Dedifferentiated amniotic fluid mesenchymal stem cell (primary cell): ENCODE measurements at regions not wholly inside any gene's neighbourhood (a gene's known extent, or its start where the extent isn't known, plus 50 kb on each side); places are given as distances from the start of the nearest gene placed in this dataset.
"Not testable (repeated sequence)": the region's sequence is repeated elsewhere in the genome, so short reads cannot be mapped to it uniquely, and the experiment has no call there.

Source experiments
- DNase-seq: peaks from one replicate; pipeline ENCODE4 v3.0.0-alpha.2; 2016; ENCODE audit errors: extremely low spot score

DNA sequence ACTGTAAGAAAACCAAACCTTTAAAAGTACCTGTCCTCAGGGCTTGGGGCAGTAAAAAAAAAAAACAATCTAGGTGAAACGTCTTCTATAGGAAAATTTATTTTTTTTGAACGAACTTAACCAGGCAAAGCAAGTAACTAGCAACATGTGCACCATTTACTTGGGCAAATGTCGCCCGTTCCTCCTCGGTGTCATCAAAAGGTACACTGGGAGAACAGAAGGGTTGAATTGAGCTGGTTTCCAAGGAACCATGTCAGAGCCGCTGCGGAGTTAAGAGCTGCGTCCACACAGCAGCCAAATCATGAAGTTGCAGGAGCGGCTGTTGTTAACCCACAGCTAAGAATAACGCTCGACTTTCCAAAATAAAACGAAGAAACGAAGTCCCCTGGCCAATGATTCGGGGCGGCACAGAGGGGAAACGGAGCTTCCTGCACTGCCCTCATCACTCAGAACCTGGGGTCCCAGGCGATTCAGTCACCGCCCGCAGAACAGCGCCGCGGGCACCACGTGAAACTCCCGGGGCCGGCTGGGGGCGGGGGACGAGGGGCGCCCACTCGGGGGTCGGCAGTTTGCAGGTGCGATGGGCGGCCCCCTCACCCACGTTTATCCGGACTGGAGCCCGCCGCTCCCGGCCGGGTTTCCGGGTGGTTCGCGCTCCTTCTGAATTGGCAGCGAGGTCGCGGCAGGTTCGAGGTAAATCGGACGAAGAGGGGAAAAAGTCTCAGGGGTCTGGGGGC, 53.6 kb upstream of the PLGLB1 start:
- peak; percentile 11 for DNase-seq

DNA sequence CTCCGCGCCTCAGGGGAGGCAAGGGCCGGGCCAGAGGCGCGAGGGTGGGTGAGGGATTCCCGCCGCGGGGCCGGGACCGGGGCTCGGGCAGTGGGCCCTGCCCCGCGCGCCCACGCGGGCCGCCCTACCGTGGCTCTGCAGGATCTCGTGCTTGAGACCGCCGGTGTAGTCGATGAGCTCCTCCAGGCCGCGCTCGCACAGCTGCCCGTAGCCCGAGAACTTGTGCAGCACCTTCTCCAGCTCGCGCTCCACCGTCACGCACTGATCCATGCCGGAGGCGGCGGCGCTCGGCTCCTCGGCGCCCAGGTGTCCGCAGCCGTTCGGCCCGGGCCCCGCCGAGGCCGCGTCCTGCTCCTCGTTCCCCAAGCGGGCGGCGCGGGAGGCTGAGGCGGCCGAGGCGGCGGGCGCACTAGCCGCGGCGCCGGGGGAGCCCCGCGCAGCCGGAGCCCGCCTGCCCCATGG, 54.2 kb upstream of the PLGLB1 start:
- peak; percentile 30 for DNase-seq

DNA sequence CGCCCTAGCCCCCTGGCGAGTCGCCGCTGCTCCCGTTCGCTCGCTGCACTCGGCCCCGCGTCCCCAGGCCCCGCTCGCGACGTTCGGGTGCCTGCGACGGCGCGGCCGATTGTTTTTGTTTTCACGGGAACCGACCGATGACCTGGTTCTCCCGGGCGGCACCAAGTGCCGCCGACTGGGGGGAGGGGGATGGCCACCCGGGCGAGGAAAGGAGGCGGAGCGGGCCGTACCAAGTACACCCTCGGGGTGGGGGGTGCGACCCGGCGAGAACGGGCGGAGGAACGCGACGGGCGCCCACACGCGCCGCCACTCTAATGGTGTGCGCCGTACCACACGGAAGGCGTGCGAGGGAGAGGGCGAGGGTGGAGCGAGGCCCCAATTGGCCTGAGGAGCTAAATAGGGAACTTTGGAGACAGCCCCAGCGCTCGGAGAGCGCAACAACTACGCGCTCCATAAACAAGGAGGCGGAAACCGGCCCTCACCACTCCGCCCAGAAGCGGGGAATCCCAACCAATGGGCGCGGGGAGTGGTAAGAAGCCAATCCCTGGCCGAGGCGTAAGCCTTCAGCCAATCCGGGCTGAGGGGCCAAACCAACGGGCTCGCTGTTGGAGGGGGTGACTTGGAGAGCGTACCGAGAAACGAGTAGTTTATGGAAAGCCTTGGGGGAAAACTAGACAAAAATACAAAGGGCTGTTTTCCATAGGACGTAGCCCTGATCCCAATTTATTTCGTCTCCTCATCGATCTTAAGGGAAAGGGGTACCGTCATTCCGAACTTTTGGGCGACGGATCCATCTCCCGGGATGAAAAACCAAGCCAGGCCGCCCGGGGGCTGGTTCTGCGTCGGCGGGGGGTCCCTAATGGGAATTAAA, 54.8 kb upstream of the PLGLB1 start:
- peak; percentile 73 for DNase-seq

DNA sequence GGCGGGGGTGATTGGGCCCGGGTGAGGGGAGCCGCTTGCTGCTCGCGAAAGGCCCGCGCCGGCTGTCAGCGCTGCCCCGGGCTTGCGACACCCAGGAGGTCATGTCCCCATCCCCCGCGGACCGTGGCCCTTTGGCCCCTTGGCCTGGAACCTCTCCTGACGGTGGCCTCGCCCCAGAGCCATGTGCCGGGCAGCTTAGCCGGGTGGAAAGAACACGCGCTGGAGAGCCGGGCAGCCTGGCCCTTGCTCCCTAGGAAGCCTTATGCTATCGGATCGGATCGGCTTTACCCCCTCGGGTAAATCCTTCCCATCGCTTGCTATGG, 55.4 kb upstream of the PLGLB1 start:
- not testable (repeated sequence) for DNase-seq

DNA sequence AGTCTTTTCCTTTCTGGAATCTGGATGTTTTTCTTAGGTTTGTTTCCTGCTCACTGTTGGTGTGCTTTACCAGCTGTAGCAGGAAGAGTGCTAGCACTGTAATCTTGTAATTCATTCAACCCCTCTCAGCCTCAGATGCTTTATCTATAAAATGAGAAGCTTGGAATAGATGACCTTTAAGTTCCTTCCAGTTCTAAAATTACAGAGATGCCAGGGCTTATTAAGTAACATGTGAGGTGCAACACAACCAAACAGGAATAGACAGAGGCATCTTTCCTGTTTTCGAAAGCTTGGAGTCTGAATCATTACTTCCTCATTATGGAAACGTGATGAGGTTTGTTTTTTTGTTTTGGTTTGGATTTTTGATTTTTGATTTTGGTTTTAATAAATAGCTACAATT, 60.1 kb upstream of the PLGLB1 start:
- not testable (repeated sequence) for DNase-seq

DNA sequence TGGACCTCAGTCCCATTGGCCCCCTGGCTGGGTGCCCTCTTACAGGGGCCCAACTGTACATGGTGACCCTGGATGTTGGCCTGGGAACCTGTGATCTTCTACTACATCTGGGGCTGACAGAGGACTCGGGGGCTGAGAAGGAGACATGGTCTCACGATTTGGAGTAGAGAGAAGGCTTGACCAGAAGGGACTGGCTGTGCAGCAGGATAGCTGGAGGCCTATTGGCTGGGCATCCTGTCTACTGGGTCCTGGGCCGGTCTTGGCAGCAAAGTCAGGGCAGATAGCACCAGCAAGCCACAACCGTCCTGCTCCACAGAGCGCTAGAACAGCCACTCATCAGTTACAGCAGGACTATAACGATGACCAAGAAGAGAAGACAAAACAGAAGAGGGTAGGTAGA, 66.4 kb upstream of the PLGLB1 start:
- DNase-seq: not testable (repeated sequence)

DNA sequence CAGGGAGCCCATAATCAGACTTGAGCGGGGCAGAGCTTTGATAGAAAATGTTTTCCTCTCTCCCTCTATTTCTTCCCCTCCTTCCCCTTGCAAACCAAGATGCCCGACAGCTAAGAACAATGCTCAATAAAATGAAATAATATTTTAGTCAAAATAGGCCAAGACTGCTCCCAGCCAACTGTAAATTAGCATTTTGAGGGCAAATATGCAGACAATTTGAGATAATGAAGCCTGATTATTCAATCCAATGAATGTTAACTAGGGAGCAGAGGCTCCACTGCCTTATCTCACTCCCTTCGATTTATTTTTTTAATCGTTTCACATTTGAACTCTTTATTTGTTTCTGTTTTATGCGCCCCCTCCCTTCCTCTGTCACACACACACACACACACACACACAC, 67.8 kb upstream of the PLGLB1 start:
- DNase-seq: not testable (repeated sequence)

DNA sequence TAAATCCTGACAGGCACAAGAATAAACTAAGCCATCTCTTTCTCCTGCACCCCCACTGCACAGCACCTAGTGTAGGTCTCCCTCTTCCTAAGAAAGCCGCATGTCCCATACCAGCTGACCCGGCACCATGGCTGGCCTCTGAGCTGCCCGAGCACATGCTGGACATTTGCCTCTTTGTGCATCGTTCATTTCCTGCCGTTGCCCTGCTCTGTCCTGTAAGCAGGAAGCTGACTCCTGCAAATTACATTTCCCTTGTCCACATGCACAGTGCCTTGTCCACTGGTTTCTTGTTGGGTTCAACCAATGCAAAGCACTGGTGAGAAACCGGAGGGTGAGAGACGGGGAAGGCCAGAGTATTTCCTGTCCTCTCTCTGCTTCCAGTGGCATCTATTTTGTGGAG, 71.6 kb upstream of the PLGLB1 start:
- not testable (repeated sequence) for DNase-seq

DNA sequence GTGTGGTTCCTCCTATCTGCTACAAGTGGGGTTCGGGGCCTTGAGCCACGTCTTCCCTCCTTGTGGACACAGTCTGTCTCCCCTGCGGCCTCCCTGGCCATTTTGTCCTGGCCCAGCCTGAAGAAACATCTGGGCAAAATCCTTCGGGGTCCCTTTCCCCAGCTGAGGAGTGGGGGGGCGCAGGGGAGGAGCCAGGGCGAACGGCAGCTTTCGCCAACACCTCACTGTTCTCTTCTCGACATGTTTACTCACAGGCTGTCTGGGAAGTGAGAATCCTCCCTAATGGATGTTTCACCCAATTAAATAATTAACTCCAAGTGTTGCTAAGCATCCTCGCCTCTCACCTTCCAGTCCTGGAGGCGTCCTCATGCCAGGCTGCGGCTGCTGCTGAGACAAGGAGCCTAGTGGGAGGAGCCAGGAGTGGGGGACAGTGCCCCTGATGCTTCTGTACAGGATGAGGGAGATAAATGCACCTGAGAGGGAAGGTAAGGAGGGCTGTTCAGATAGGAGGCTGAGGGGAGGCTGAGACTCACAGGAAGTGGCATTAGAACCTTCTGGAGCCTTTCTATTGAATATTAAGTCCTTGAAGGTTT, 72.4 kb upstream of the PLGLB1 start:
- DNase-seq: not testable (repeated sequence)

DNA sequence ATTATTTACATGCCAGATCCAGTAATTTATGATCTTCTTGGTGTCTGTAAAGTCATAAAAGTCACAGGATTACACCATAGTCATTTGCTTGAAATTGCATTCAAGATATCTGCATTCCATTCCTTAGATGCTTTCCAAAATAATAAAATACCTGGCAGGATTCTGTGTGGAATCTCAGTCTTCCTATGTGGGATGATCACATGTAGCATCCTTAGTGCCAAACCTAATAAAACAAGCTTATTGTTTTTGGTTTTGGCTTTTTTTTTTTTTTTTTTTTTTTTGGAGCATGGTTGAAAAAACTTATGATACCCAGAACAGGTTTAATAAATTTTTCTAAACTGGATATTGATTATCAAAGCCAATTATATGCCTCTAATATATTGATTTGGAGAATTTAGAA, 74.2 kb upstream of the PLGLB1 start:
- not testable (repeated sequence) for DNase-seq

DNA sequence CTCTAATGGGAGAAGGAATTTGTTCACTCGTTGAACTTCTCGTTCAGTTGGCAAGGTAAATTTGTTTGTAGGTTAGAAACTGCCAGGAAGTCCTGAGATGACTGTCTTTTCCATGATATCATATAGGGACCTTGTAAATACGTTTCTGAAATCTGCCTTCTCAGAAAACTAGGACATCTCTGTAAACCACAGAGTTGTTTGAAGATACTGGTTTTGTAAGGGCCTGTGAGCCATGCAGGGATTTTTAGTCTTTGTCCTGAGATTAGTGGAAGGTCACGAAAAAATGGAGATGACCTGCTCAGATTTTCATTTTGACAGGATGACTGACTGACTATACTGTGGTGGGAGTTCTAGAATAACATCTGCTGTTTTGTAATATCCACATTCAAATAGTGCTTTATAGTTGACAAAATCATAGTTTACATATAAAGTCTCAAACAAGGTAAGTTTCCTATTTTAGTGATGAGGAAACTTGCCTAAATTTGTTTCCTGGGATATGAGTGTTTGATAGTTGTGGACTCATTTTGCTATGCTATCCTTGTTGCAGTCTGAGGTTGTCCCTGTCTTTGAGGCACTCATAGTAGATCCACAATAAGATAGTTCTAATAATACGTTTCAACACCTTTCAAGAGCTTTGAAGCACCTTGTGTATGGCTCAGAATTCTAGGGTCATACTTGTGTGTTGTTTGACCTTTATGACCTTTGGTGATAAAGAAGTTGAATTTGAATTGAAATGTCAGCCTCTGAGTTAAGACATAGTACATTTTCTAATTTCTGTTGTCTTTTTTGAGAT, 107.3 kb upstream of the PLGLB1 start:
- DNase-seq: not testable (repeated sequence)

DNA sequence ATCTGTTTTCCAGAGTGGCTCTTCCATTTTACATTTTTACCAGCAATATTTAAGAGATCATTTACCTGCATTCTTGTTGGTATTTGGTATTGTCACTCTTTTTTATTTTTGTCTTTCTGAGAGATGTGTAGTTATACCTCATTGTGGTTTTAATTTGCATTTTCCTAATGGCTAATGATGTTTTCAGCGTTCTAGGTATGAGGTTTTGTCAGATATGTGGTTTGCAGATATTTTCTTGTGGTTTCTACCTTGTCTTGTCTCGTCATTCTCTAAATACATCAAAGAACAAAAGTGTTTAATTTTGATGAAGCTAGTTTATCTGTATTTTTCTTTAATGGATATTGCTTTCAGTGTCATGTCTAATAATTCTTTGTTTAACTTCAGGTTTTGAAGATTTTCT, 110.9 kb upstream of the PLGLB1 start:
- not testable (repeated sequence) for DNase-seq

DNA sequence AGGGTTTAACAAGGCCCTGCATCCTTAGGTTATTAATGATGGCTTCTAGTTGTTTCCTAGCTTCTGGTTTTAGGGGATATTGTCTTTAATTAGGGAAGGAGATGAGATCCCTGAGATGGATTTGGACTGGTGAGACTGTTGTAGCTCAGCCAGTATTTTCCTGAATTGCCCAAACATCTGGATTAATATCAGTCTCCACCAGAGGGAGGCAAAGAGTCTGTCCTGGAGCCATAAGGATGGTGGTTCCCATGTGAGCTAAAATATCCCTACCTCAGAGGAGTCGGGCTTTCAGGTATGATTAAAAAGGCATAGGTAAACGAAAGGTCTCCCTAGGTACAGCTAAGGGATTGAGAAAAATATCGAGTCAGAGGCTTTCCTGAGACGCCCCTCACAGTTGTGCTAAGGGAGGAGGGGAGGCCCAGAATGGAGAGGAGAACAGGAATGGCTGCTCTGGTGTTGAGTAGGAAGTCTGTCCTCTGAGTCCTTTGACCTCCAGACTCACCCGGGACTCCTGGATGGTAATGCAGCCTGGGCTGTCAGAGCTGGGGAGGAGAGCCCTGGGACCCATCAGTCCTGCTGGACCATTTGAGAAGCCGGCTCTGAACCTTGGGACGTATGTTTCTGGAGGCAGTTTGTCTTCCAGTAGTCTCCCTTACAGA, 130.3 kb upstream of the PLGLB1 start:
- not testable (repeated sequence) for DNase-seq

DNA sequence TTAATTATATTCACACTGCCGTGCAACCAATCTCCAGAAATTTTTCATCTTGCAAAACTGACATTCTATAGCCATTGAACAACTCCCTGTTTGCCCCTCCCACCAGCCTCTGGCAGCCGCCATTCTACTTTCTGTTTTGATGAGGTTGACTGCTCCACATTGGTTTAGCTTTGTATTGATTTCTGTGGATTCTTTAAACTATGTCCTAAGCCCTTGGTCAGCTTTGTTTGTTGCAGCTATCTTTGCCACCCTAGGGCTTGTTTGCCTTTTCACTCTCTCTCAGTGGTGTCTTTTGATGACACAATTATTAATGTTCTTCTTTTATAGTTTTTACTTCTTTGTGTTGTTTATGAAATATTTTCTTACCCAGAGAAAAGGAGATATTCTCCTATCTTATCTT, 152.8 kb upstream of the PLGLB1 start:
- DNase-seq: not testable (repeated sequence)

DNA sequence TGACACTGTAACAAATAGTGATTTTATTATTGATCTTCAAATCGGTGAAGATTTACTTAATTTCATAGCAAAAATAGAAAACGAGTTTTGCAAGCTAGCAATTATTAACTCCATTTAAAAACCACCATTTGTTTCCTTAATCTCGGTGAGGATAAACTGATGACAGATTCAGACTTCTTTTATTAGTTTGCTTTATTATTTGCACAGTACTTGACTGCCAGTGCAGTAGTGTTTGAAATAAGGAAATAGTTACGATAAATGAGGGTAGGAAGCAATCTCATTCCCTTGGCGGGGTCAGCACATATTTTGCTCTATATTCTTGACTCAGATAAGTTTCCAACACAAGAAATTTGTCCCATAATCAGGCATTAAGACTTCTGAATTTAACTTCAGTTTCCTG, 161.7 kb upstream of the PLGLB1 start:
- not testable (repeated sequence) for DNase-seq

DNA sequence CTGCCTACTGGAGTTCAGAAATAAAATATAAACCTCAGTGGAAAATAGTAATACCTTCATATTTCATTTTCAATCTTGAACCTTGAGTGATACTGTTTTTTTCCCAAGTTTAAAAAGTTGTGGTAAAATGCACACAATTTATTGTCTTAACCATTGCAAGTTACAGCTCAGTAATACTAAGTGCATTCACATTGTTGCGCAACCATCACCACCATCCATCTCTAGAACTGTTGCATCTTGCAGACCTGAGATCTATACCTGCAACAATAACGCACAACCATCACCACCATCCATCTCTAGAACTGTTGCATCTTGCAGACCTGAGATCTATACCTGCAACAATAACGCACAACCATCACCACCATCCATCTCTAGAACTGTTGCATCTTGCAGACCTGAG, 162.6 kb upstream of the PLGLB1 start:
- not testable (repeated sequence) for DNase-seq

DNA sequence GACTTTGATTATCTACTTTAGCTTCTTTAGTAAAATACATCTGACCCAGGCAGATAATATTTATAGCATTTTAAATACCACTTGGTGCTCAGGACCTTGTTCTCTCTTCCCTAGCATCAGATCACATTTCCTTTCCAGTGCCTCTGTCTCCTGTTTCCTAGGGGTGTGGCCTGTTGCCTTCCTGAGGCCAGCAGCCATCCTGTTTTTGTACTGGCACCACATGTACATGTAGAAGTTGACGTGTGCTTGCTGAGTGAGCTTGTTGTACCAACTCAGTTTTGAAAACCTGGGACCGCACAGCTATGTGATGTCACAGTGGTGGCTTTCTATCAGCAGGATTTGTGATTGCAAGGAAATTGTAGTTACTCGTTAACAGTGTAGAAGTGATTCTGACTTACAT, 167.6 kb upstream of the PLGLB1 start:
- not testable (repeated sequence) for DNase-seq

DNA sequence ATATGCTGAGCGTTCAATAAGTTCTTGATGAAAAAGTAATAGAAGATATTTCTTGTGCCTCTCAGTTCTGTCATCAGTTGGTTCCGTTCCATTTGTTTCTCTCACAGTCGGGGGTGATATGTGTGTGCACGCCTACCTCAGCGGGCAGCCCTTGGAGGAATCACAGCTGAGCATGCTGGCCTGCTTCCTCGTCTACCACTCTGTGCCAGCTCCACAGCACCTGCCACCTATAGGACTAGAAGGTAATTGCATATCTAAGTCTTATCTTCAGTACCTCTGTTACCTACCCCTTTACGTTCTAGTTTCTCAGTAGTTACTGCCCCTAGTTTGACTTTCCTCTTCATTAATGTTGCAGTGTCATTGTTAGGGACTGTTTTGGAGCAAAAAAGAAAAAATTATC, 171.7 kb upstream of the PLGLB1 start:
- not testable (repeated sequence) for DNase-seq

DNA sequence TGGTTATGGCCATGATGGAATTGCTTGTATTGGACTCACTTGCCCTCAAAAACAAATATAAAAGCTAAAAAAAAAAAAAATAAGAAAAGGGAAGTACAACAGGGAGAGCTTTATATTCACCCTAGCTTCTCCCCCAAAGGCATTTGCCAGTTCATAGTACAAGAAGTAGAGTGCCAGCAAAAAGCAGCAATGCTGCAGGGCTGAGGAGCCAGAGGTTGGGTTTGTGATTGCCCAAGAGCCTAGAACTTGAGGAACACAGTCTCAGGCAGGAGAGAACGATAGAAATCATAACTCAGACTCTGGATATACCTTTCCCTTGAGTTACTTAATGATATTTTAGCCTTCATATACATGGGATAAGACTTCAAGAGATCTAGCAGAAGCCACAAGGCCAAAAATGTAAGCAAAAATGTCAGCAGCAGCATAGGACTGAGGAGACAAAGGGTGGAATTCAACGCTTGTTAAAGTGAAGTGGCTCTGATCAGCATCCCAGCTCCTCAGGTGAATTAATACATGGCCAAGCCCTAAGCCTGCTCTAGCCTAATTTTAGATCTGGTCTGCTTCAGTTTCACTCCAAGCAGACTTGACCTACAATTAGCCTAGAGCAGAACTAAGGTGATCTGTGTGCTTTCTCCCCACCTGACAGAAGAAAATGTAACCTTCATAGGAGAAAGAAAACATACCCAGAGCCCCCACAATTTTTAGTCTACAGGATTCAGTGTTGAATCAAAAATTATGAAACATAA, 172.8 kb upstream of the PLGLB1 start:
- DNase-seq: not testable (repeated sequence)

DNA sequence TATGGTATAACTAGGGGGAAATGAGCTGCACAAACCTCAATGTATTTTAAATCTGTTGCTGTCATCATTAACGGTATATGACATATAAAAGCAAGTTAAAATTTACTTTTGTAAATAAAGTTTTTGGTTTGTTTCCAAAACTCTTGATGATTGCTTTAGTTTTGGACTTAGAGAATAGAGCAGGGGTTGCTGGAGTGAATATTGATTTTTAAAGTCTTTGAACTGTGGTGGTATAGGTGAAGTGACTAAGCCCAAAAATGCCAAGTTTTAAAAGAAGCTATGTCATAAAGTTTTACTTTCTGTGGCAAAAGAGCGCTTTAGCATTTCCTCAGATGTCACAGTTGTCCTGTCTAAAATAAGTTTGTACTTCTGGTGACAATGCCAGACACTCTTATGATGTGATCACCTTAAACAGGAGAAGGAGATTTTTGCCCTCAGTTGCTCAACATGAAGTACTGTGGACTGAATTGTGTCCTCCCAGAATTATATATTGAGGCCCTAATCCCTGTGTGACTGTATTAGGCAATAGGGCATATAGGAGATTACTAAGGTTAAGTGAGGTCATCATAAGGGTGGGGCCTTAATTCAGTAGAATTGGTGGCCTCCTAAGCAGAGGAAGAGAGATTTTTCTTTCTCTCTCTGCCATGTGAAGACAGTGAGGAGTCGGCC, 175.2 kb upstream of the PLGLB1 start:
- DNase-seq: not testable (repeated sequence)
